ENCODE measurements at regions not wholly inside any gene's neighbourhood (a gene's known extent, or its start where the extent isn't known, plus 50 kb on each side); places are given as distances from the start of the nearest gene placed in this dataset.

DNA sequence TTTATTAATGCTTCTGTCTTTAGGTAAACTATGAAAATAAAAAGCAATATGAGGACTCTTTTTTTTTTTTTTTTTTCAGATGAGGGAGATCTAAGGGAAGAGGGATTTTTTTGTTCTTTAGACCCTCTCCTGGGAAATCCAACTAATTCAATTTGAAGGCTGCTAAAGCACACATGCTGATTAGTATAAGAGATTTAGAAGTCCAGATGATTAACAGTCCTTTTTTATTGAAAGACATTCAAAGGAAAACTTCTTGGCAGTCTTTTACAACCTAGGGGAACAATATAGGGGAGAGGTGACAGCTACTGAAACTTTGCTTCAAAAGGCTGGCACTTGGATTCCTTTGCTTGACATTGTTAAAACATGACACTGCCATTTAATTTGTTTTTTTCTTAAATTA is 602.5 kb downstream of the RAPGEF2 start:
- TF ChIP-seq POLR2A (IDR thresholded peaks at IDR 0.05) (no peak), POLR2AphosphoS5 (IDR thresholded peaks at IDR 0.05) (no peak)
- TF ChIP-seq, protein P1, sequence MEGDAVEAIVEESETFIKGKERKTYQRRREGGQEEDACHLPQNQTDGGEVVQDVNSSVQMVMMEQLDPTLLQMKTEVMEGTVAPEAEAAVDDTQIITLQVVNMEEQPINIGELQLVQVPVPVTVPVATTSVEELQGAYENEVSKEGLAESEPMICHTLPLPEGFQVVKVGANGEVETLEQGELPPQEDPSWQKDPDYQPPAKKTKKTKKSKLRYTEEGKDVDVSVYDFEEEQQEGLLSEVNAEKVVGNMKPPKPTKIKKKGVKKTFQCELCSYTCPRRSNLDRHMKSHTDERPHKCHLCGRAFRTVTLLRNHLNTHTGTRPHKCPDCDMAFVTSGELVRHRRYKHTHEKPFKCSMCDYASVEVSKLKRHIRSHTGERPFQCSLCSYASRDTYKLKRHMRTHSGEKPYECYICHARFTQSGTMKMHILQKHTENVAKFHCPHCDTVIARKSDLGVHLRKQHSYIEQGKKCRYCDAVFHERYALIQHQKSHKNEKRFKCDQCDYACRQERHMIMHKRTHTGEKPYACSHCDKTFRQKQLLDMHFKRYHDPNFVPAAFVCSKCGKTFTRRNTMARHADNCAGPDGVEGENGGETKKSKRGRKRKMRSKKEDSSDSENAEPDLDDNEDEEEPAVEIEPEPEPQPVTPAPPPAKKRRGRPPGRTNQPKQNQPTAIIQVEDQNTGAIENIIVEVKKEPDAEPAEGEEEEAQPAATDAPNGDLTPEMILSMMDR (IDR thresholded peaks at IDR 0.05), result no peak
